ENCODE measurements at regions not wholly inside any gene's neighbourhood (a gene's known extent, or its start where the extent isn't known, plus 50 kb on each side); places are given as distances from the start of the nearest gene placed in this dataset.

GRCh38 chr12:127623362-127623761, 643.6 kb upstream of the TMEM132C start:
- H4K5ac ChIP-seq (ENCODE audit: insufficient read length, low read depth, low read length) = no peak overlapping the region
- no peak overlapping the region for H4K8ac ChIP-seq (ENCODE audit: extremely low read depth, insufficient read depth, low read length)
- POLR2A ChIA-PET (ENCODE audit: partially characterized antibody) = no interaction called here
- no peak overlapping the region for H2BK15ac ChIP-seq (ENCODE audit: low read length)
- no peak for FAIRE-seq
- no peak overlapping the region for H4K91ac ChIP-seq (replicated peaks; ENCODE audit: insufficient read length, low read length)
- no peak overlapping the region for H2AK5ac ChIP-seq (ENCODE audit: low read depth, low read length)
- no peaks in the 10 kb centered on the region for H3K9me3 ChIP-seq (ENCODE audit: insufficient read depth in 2 of 2, low read depth in 1 of 2, low read length in 1 of 2)
- H3K4me3 ChIP-seq (ENCODE audit: extremely low read depth in 1 of 4, insufficient read depth in 2 of 4, low read depth in 3 of 4, low read length in 4 of 4) = no peak overlapping the region
- TF ChIP-seq CEBPB (IDR thresholded peaks at IDR 0.05; ENCODE audit: low read depth, low read length) = no peak
- no peak overlapping the region for H3K9ac ChIP-seq (replicated peaks in 1 of 4; ENCODE audit: extremely low read depth in 1 of 4, low read depth in 3 of 4, low read length in 3 of 4)
- H3K4ac ChIP-seq (replicated peaks; ENCODE audit: insufficient read length, low read depth, low read length) = no peak overlapping the region
- H2BK20ac ChIP-seq (ENCODE audit: low read length) = no peak overlapping the region
- H3K23ac ChIP-seq (ENCODE audit: insufficient read length) = no peak overlapping the region
- no peak overlapping the region for H3K27ac ChIP-seq (ENCODE audit: low read depth, low read length)
- H3K4me1 ChIP-seq (replicated peaks in 1 of 4; ENCODE audit: control insufficient read depth in 3 of 4, insufficient read depth in 4 of 4, low read length in 3 of 4) = peaks cover 6 to 11% (median 10%) of the 10 kb centered on the region in 4 experiments
- no peaks in the 10 kb centered on the region for H4K20me1 ChIP-seq (replicated peaks in 1 of 2; ENCODE audit: control insufficient read depth in 1 of 2, insufficient read depth in 2 of 2, low read length in 2 of 2)
- H3K36me3 ChIP-seq (ENCODE audit: control insufficient read depth in 2 of 4, insufficient read depth in 4 of 4, low read length in 3 of 4) = no peaks in the 10 kb centered on the region
- CTCF ChIA-PET (ENCODE audit: partially characterized antibody) = no interaction called here
- H3K79me1 ChIP-seq (ENCODE audit: low read depth, low read length) = no peaks in the 10 kb centered on the region
- H3K56ac ChIP-seq (replicated peaks; ENCODE audit: insufficient read length, low read depth, low read length) = no peak overlapping the region
- no peak overlapping the region for H3K18ac ChIP-seq (ENCODE audit: extremely low read depth, low read length)
- 97% methylated on average over 4 of the region's 4 CpGs; no CpG with 5 or more reads in 1 of the 2 experiments for WGBS, 2 experiments (ENCODE audit: extremely low coverage in 1 of 2, insufficient coverage in 1 of 2, insufficient read length in 1 of 2, insufficient replicate concordance in 2 of 2, low coverage in 1 of 2, low lambda C conversion rate in 2 of 2, missing lambda C conversion rate in 1 of 2)
- no peak overlapping the region for H2BK12ac ChIP-seq (ENCODE audit: low read depth, low read length)
- H2BK5ac ChIP-seq (ENCODE audit: low read depth, low read length) = no peak overlapping the region
- no peaks in the 10 kb centered on the region for H3K79me2 ChIP-seq (ENCODE audit: control insufficient read depth in 1 of 2, insufficient read depth in 2 of 2, low read length in 2 of 2)
- no peaks in the 10 kb centered on the region for H3K27me3 ChIP-seq (replicated peaks in 1 of 4; ENCODE audit: control insufficient read depth in 3 of 4, extremely low read depth in 1 of 4, insufficient read depth in 3 of 4, low read length in 3 of 4)
- H3K4me2 ChIP-seq (ENCODE audit: insufficient read depth in 1 of 2, low read depth in 2 of 2, low read length in 2 of 2) = no peak overlapping the region
- no peak overlapping the region for H2BK120ac ChIP-seq (replicated peaks; ENCODE audit: low read depth, low read length)
- no peaks in the 10 kb centered on the region for H3K23me2 ChIP-seq (ENCODE audit: low read depth, low read length)
- no peak overlapping the region for H3K14ac ChIP-seq (ENCODE audit: insufficient read length)
- no peak for DNase-seq (ENCODE audit: low read depth in 1 of 2, low spot score in 2 of 2)
- H2AFZ ChIP-seq (ENCODE audit: low read length) = no peak overlapping the region
